MM.1S (cell line): ENCODE measurements at regions not wholly inside any gene's neighbourhood (a gene's known extent, or its start where the extent isn't known, plus 50 kb on each side); places are given as distances from the start of the nearest gene placed in this dataset.

ENCODE experiments used
- CTCF ChIP-seq: fragments of 300-600 bp; sonication (generic); IDR thresholded peaks from 2 replicates; pipeline ENCODE4 v1.5.1; 2016; ENCODE audit warnings: antibody characterized with exemption, low read length, mixed read lengths
- EZH2phosphoT487 ChIP-seq: fragments of 300-600 bp; sonication (generic); IDR thresholded peaks from 2 replicates; pipeline ENCODE4 v1.6.1; 2018; ENCODE audit warnings: antibody characterized with exemption, low read length

- TF ChIP-seq CTCF = no peak
- no peak for TF ChIP-seq EZH2phosphoT487
Measured at GRCh38 chr13:95426631-95427030, 125.4 kb upstream of the ABCC4 start.
